Colonic mucosa (tissue), 4 donors: ENCODE measurements at regions not wholly inside any gene's neighbourhood (a gene's known extent, or its start where the extent isn't known, plus 50 kb on each side); places are given as distances from the start of the nearest gene placed in this dataset.

Experiments used
- DNase-seq: peaks from one replicate; pipeline ENCODE4 v3.0.0-alpha.2; 2020
- H3K27ac ChIP-seq: fragments of 200-600 bp; one replicate; pipeline ENCODE4 v1.8.0; 2021
- H3K27me3 ChIP-seq: fragments of 200-600 bp; one replicate; pipeline ENCODE4 v1.8.0; 2021
- H3K36me3 ChIP-seq: fragments of 200-600 bp; one replicate; pipeline ENCODE4 v1.8.0; 2021
- H3K4me1 ChIP-seq: fragments of 200-600 bp; one replicate; pipeline ENCODE4 v1.8.0; 2021; ENCODE audit warnings: mild to moderate bottlenecking
- H3K4me3 ChIP-seq: fragments of 200-600 bp; one replicate; pipeline ENCODE4 v1.8.0; 2021
- H3K9ac ChIP-seq, 2 donors: one replicate each; pipeline ENCODE4 v1.7.0; 2013; ENCODE audit warnings: control low read depth in 2 of 2, low read depth in 2 of 2, low read length in 2 of 2
- H3K9me3 ChIP-seq: fragments of 200-600 bp; one replicate; pipeline ENCODE4 v1.8.0; 2021
- CTCF ChIP-seq: fragments of 200-600 bp; IDR thresholded peaks from one replicate; pipeline ENCODE4 v1.8.0; 2022; ENCODE audit warnings: antibody characterized with exemption, mild to moderate bottlenecking
- intact Hi-C: fragments of 100-400 bp; cut with DNase I; formaldehyde crosslinking; loops from one replicate; pipeline ENCODE4 v1.14.1; 2022
- donor health status: healthy.
- donor health status: DM: no; HTN: no; CAD: no.
- donor health status: DM: no; HTN: no; CAD: no.

- Histone ChIP-seq H3K4me3 (no peak overlapping the region), H3K36me3 (no peaks in the 10 kb centered on the region), H3K9ac (no peak overlapping the region), H3K27me3 (no peaks in the 10 kb centered on the region), H3K27ac (no peak overlapping the region), H3K4me1 (no peaks in the 10 kb centered on the region), H3K9me3 (no peaks in the 10 kb centered on the region)
- no peak for TF ChIP-seq CTCF
- intact Hi-C loops, result no loop called here
- no peak for DNase-seq
Measured at GRCh38 chr4:32191961-32192360, 1471.8 kb downstream of the PCDH7 start.

GRCh38 chr4:32192363-32192762 lies 1472.2 kb downstream of the PCDH7 start:
- intact Hi-C loops, result no loop called here
- TF ChIP-seq CTCF, result no peak
- no peak for DNase-seq

GRCh38 chr4:32192991-32193390 lies 1472.8 kb downstream of the PCDH7 start:
- TF ChIP-seq CTCF, result no peak
- H3K9ac ChIP-seq, result no peak overlapping the region
- H3K27me3 ChIP-seq, result no peaks in the 10 kb centered on the region
- no peaks in the 10 kb centered on the region for H3K36me3 ChIP-seq
- no peak for DNase-seq
- H3K4me3 ChIP-seq, result no peak overlapping the region
- H3K9me3 ChIP-seq, result no peaks in the 10 kb centered on the region
- H3K27ac ChIP-seq, result no peak overlapping the region
- H3K4me1 ChIP-seq, result no peaks in the 10 kb centered on the region
- intact Hi-C loops, result no loop called here

More at GRCh38 chr4:32192363-32192762, 1472.2 kb downstream of the PCDH7 start:
- H3K36me3 ChIP-seq, result no peaks in the 10 kb centered on the region
- H3K9me3 ChIP-seq, result no peaks in the 10 kb centered on the region
- H3K4me1 ChIP-seq, result no peaks in the 10 kb centered on the region
- no peak overlapping the region for H3K4me3 ChIP-seq
- no peaks in the 10 kb centered on the region for H3K27me3 ChIP-seq
- no peak overlapping the region for H3K9ac ChIP-seq
- H3K27ac ChIP-seq, result no peak overlapping the region

- no peaks in the 10 kb centered on the region for H3K4me1 ChIP-seq
- DNase-seq, result no peak
- no peak overlapping the region for H3K9ac ChIP-seq
- intact Hi-C loops, result no loop called here
- no peak overlapping the region for H3K27ac ChIP-seq
- no peaks in the 10 kb centered on the region for H3K36me3 ChIP-seq
- TF ChIP-seq CTCF, result no peak
- no peak overlapping the region for H3K4me3 ChIP-seq
- H3K9me3 ChIP-seq, result no peaks in the 10 kb centered on the region
- H3K27me3 ChIP-seq, result no peaks in the 10 kb centered on the region
Measured at GRCh38 chr4:32196950-32197688, 1477.0 kb downstream of the PCDH7 start.

GRCh38 chr4:32199639-32200038 lies 1479.5 kb downstream of the PCDH7 start:
- H3K9ac ChIP-seq, result no peak overlapping the region
- no peak for TF ChIP-seq CTCF
- H3K27ac ChIP-seq, result no peak overlapping the region
- no peaks in the 10 kb centered on the region for H3K4me1 ChIP-seq
- intact Hi-C loops, result no loop called here
- no peaks in the 10 kb centered on the region for H3K27me3 ChIP-seq
- H3K4me3 ChIP-seq, result no peak overlapping the region
- no peaks in the 10 kb centered on the region for H3K36me3 ChIP-seq
- no peak for DNase-seq
- H3K9me3 ChIP-seq, result no peaks in the 10 kb centered on the region
